Esophagus (tissue), 2 donors: ENCODE measurements at regions not wholly inside any gene's neighbourhood (a gene's known extent, or its start where the extent isn't known, plus 50 kb on each side); places are given as distances from the start of the nearest gene placed in this dataset.
"Not testable (repeated sequence)": the region's sequence is repeated elsewhere in the genome, so short reads cannot be mapped to it uniquely, and the experiment has no call there.

Experiments
- H3K27ac ChIP-seq, 2 donors: one replicate each; pipeline ENCODE4 v1.5.1; 2013; ENCODE audit warnings: low read depth in 2 of 2, mild to moderate bottlenecking in 2 of 2, inconsistent platforms in 1 of 2, low read length in 1 of 2, moderate library complexity in 1 of 2
- H3K27me3 ChIP-seq, 2 donors: one replicate each; pipeline ENCODE4 v1.6.1; 2013; ENCODE audit warnings: low read length in 2 of 2, control low read depth in 1 of 2, mild to moderate bottlenecking in 1 of 2; ENCODE audit not compliant: insufficient read depth in 2 of 2, control insufficient read depth in 1 of 2
- H3K36me3 ChIP-seq, 2 donors: one replicate each; pipeline ENCODE4 v1.6.1; 2013; ENCODE audit warnings: low read length in 1 of 2; ENCODE audit not compliant: control insufficient read depth in 2 of 2, insufficient read depth in 2 of 2
- H3K4me1 ChIP-seq, 2 donors: one replicate each; pipeline ENCODE4 v1.6.1; 2013; ENCODE audit warnings: low read length in 1 of 2; ENCODE audit not compliant: control insufficient read depth in 2 of 2, insufficient read depth in 2 of 2
- H3K4me3 ChIP-seq, 2 donors: one replicate each; pipeline ENCODE4 v1.5.1; 2013; ENCODE audit warnings: low read length in 2 of 2, mild to moderate bottlenecking in 2 of 2, low read depth in 1 of 2, moderate library complexity in 1 of 2
- H3K9me3 ChIP-seq, 2 donors: one replicate each; pipeline ENCODE4 v1.6.1; 2013; ENCODE audit warnings: mild to moderate bottlenecking in 2 of 2, low read depth in 1 of 2, low read length in 1 of 2, moderate library complexity in 1 of 2; ENCODE audit not compliant: control insufficient read depth in 2 of 2, insufficient read depth in 1 of 2
- WGBS, 2 donors: extraction: QIAGEN DNeasy Blood & Tissue Kit; methylation state at CpG; one replicate each; pipeline ENCODE4 v1.1.7; 2013; 5-methylcytosine and 5-hydroxymethylcytosine counted together
- donor health status: healthy with polysubstance abuse.
- donor health status: Bipolar disorder and iron deficiency.

DNA sequence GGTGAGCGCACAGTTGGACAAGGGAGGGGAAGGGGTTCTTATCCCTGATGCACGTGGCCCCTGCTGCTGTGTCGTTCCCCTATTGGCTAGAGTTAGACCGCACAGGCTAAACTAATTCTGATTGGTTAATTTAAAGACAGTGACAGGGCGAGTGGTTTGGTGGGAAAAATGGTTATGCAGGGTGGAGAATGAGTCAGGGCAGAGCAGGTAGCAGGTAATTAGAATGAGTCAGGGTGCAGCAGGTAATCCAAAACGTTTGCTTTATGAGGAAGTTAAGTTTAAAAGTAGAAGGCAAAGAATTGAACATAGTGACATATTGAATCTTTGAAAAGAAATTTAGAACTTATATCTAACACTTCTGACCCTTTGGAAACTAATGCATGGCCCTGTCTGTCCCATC lies 240.5 kb downstream of the NUAK1 start:
- not testable (repeated sequence) for H3K27ac ChIP-seq, H3K4me1 ChIP-seq, H3K27me3 ChIP-seq, H3K36me3 ChIP-seq, H3K9me3 ChIP-seq, H3K4me3 ChIP-seq
- WGBS, 2 donors: 68 to 79% methylated on average over 6 of the region's 6 CpGs

DNA sequence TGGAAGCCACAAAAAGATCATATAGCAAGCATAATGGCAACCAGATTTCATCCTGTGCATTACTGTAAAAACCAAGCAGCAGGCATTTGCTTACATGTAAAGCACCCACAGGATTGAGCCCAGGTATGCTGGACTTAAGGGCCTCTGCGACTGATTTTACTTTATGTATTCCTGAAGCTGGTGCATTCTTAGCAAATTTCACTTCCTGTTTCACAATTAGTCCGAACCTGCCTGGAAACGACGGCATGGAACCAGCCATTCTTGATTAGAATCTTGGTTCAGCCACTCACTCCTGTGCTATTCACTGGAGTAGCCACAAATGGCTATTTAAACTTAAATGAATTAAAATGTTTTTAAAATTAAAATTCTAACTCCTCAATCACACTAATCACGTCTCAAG lies 239.2 kb downstream of the NUAK1 start:
- Histone ChIP-seq H3K4me3 (no peak overlapping the region), H3K27me3 (no peaks in the 10 kb centered on the region), H3K4me1 (peaks cover 4% of the 10 kb centered on the region in 2 donors), H3K9me3 (no peaks in the 10 kb centered on the region), H3K36me3 (no peaks in the 10 kb centered on the region), H3K27ac (no peak overlapping the region)
- 74 to 81% methylated on average over 5 of the region's 5 CpGs for WGBS, 2 donors

DNA sequence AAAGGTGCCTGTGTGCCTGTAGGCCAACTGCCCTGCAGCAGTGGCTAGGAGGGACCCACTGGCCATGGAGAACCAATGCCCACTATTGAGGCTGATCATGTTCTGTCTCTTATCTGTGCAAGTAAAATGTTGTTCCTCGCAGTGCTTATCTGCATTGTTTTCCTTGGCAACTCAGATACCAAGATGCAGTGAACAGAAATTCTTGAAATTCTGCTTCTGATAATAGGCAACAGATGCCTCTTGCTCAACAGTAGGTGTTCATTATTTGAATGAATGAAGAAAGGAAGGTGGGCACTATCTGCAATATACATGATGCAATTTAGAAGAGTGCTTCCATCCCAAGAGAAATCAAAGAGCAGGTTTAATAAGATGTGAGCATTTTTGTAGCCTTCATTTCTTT lies 232.2 kb downstream of the NUAK1 start:
- Histone ChIP-seq H3K27ac (no peak overlapping the region), H3K36me3 (no peaks in the 10 kb centered on the region), H3K9me3 (no peaks in the 10 kb centered on the region), H3K4me1 (no peaks in the 10 kb centered on the region), H3K27me3 (no peaks in the 10 kb centered on the region), H3K4me3 (no peak overlapping the region)
- WGBS, 2 donors: 57 to 89% methylated on average over 1 of the region's 1 CpG

GRCh38 chr12:105907982-105908381 lies 230.8 kb downstream of the NUAK1 start:
- Histone ChIP-seq H3K9me3 (no peaks in the 10 kb centered on the region), H3K27me3 (no peaks in the 10 kb centered on the region), H3K36me3 (no peaks in the 10 kb centered on the region), H3K4me1 (no peaks in the 10 kb centered on the region), H3K4me3 (no peak overlapping the region), H3K27ac (no peak overlapping the region)
- 63 to 70% methylated on average over 2 of the region's 2 CpGs for WGBS, 2 donors

DNA sequence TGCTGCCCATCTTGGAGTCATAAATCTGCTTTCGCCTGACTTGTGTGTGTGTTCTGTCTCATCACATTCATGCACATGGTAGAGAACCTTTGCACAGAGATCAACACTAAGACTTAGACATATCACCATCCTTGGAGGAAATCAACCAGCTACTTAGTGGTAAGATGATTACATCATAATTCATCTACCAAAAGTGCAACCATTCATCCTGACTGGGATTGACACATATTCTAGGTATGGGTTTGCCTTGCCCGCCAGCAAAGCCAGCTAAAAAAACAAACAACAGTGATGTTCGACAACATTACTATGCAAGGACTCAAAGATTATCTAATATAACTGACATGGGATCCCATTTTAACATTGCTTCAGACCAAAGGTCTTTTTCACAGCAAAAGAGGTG lies 228.7 kb downstream of the NUAK1 start:
- Histone ChIP-seq H3K27me3 (no peaks in the 10 kb centered on the region), H3K9me3 (no peaks in the 10 kb centered on the region)

DNA sequence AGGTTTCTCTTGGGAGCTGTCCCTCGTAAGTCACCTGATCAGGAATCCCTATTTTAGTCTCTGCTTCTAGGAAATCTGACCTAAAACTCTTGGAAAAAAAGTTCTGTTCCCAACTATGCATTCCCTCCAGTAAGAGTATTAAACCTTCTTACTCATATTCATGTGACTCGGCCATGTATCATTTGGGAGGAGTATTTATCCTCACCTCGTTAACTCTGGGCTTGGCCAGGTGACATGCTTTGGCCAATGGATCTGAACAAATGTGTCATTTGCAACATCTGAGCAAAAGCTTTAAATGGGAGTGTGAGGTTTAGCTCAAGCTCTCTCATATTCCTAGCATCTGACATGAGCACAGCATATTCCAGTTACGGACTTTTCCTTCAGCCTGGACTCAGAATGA lies 226.8 kb downstream of the NUAK1 start:
- Histone ChIP-seq H3K36me3 (no peaks in the 10 kb centered on the region), H3K27me3 (no peaks in the 10 kb centered on the region), H3K27ac (no peak overlapping the region), H3K4me1 (no peaks in the 10 kb centered on the region), H3K4me3 (no peak overlapping the region), H3K9me3 (no peaks in the 10 kb centered on the region)
- 74 to 77% methylated on average over 4 of the region's 4 CpGs for WGBS, 2 donors

More for the DNA sequence above, 228.7 kb downstream of the NUAK1 start:
- no peaks in the 10 kb centered on the region for H3K4me1 ChIP-seq
- WGBS, 2 donors: 88 to 97% methylated on average over 3 of the region's 3 CpGs
- no peak overlapping the region for H3K4me3 ChIP-seq
- no peak overlapping the region for H3K27ac ChIP-seq
- H3K36me3 ChIP-seq: no peaks in the 10 kb centered on the region

DNA sequence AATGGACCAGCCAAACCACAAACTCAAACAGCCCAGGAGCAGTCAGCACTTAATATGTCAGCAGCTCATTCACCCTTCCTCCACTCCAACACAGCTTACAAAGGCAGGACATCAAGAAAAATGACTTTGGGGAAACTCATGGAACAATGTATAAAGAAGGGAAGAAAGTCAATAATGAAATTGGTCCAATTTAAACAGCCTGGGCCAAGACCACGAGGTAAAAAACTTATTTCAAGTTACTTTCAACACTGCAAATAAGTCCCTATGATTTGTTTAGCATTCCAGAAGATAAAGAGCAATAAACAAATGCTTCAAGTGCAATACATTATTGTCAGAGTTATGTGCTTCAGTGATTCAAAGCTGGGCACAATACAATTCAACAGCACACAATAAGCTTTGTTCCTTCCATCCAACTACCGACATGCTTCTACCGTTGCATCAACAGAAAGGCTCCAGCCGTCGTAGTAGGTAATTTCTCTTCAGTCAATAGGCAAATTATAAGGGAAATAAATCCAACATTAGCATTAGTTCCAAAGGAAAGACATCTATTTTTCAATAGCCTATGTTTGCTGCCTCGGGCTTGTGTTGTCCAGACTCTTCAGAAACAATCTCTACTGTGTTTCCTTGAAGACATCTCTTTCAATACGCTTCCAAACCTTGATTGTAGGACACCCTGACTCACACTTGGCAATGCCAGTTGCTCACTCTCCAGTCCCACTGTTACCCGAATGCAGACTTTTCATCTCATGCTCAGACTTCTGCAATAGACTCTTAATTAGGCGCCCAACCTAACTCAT lies 225.7 kb downstream of the NUAK1 start:
- WGBS, 2 donors: 64 to 65% methylated on average over 9 of the region's 9 CpGs
- Histone ChIP-seq H3K4me3 (no peak overlapping the region), H3K4me1 (no peaks in the 10 kb centered on the region), H3K27me3 (no peaks in the 10 kb centered on the region), H3K27ac (no peak overlapping the region), H3K9me3 (no peaks in the 10 kb centered on the region), H3K36me3 (no peaks in the 10 kb centered on the region)

DNA sequence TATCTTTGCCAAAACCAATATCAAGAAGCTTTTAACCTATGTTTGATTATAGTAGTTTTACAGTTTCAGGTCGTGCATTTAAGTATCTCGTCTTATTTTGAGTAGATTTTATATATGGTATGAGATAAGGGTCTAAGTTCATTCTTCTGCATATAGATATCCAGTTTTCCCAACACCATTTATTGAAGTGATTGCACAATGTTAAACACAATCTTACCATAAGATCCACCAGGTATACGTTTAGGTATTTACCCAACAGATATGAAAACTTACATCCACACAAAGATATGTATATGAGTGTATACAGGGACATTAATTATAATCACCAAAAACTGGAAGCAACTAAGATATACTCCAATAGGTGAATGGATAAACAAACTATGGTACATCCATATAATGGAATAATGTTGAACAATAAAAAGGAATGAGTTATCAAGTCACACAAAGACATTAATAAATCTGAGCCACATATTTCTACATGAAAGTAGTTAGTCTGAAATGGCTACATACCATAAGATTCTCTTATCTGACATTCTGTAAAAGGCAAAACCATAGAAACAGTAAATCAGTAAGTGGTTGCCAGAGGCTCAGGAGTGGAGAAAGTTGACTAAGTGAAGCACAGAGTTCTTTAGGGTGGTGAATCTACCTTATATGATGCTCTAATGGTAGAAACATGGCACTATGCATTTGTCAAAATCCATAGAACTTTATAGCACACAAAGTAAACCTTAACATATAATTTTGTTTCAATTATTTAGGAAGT lies 222.6 kb downstream of the NUAK1 start:
- H3K9me3 ChIP-seq: no peaks in the 10 kb centered on the region
- H3K4me3 ChIP-seq: no peak overlapping the region
- H3K27ac ChIP-seq: no peak overlapping the region
- WGBS, 2 donors: 83 to 85% methylated on average over 3 of the region's 3 CpGs
- no peaks in the 10 kb centered on the region for H3K27me3 ChIP-seq
- H3K4me1 ChIP-seq: no peaks in the 10 kb centered on the region
- no peaks in the 10 kb centered on the region for H3K36me3 ChIP-seq

- Histone ChIP-seq H3K4me3 (no peak overlapping the region), H3K4me1 (no peaks in the 10 kb centered on the region)
Observed at GRCh38 chr12:105916760-105917039, 222.1 kb downstream of the NUAK1 start.

DNA sequence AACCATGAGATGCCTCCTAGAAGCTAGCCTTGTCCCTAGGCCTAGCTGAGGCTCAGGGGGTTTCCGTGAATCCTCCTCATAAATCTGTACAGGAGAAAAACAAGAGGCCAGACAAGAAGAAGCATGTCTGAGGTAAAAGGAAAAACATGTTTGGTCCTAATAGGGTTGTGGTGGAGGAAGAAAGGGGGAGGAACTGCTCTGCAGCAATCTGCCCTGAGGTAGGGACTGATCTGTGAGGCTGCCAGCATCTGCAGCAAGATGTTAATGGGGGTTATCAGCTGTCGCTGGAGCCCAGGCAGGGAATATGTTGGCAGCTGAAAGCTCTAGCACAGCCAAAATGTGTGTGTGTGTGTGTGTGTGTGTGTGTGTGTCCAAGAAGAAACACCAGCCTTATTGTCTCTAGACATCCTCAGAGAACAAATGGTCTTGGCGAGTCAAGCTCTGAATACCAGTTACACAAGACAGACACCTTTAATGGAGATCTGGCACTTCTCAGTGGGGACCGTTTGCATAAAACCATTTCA lies 218.5 kb downstream of the NUAK1 start:
- Histone ChIP-seq H3K4me3 (no peak overlapping the region), H3K9me3 (no peaks in the 10 kb centered on the region), H3K4me1 (peaks cover 0 to 2% of the 10 kb centered on the region in 2 donors), H3K27ac (no peak overlapping the region), H3K27me3 (no peaks in the 10 kb centered on the region), H3K36me3 (no peaks in the 10 kb centered on the region)
- 30 to 42% methylated on average over 4 of the region's 4 CpGs for WGBS, 2 donors

More at GRCh38 chr12:105916760-105917039, 222.1 kb downstream of the NUAK1 start:
- no peak overlapping the region for H3K27ac ChIP-seq
- no peaks in the 10 kb centered on the region for H3K9me3 ChIP-seq
- no peaks in the 10 kb centered on the region for H3K36me3 ChIP-seq
- no peaks in the 10 kb centered on the region for H3K27me3 ChIP-seq
